HG03139 (cell line): ENCODE measurements at regions not wholly inside any gene's neighbourhood (a gene's known extent, or its start where the extent isn't known, plus 50 kb on each side); places are given as distances from the start of the nearest gene placed in this dataset.

ENCODE experiments used
- ATAC-seq: cut with Tn5 transposase; IDR thresholded peaks from one replicate; pipeline ENCODE4 v1.9.1; 2021; ENCODE audit not compliant: unreplicated experiment

DNA sequence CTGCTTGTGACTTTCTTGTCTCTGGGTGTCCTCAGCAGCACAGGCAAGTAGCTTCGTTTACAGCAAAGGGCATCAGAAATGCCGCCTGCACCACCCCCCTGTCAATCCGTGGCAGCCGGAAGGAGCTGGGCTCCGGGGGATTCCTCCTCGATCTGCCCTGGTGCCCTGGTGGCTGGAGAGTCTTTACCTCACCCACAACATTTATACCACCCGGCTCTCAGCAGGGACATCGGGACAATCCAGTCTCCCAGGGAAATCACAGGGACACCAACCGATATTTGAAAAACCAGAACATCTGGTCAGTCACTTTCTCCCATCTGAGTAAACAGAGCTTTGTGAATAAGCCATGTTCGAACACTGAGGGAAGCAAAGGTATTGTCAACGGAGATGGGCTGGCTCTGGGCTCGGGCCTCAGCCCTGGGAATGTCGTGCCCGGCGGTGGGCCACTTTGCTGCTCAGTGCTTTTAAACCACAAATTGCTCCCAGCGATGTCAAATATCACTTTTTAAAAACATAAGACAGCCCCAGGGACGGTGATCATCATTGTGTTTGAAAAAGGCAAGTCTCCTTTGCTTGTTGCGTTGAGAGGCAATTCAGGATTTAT is 210.0 kb upstream of the SALL3 start:
- no peak for ATAC-seq

DNA sequence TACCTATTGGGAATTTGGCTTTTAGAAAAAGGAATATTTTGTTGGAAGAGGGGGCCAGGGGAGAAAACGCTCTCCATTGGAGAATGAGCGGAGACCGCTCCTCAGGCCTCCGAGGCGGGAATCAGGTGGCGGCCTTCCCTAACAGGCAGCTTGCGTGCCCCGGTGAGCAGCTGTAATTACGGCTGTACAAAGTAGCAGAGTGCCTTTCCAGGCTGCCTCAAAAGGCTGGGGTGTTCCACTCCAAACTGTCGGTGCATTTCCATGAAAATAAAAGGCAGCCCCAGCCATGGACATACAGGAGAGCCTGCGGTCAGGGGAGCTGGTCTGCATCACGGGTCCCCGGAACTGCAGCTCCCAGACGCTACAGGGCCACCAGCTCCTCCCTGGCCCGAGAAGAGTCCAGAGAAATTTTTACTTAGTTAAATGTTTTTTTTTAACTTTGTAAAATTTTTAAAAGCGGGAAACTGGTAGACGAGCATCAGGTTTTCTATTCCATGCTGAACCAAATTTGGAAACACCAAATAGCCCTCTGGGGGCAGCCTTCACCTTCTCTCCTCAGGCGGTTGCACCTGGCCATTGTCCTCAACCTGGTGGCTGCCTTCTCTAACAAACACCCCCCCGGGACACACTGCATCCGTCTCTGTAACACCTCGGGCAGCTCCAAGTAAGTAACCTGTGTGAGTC is 209.3 kb upstream of the SALL3 start:
- ATAC-seq: no peak

DNA sequence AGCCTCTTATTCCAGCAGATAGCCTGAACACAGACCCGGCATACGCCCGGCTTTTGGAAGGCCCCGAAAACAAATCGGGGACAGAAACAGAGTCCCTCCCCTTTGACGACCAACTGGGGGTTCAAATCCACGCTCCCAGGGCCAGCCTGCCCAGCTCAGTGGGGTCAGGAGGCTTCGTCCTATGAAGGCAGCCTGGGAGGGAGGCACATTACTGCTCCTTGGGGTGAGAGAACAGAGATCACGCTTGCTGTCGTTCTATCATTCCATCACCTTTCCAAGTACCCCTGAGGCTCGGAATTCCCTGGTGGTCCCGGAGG is 208.8 kb upstream of the SALL3 start:
- ATAC-seq: no peak

DNA sequence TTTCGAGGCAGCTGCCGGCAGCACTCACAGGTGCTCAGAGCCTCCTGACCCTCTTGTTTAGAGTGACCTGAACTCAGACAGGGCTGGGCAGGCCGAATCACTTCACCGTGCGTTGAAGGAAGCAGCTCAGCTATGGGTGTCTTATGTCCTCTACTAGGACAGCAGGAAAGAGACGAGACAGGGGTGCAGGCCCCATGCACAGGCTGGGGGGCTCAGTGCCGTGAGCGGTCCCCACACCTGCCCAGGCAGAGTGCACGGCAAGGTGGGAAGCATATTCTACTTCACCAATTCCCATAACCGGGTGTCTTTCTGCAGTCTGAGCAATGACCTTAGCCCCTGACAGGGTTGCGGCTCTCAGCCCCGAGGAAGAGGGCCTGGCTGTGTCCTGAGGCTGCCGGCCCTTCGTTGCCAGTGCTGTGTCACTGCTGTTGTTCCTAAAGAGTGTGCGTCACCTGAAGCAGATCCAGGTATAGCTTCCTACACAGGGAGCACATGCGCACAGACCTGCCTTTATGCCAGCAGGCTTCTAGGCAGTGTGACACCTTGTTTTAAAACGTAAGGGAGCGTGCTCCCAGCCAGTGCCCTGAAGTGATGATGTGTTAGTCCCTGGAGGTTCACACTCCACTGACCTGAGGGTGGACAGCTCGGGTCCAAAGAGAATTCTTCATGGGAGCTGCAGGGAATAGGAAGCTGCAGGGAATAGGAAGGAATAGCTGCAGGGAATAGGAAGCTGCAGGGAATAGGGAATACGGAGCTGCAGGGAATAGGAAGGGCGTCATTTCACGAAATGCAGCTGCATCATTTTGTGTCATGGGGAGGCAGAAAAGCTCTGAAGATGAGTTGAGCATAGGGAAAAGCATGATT is 207.9 kb upstream of the SALL3 start:
- no peak for ATAC-seq

DNA sequence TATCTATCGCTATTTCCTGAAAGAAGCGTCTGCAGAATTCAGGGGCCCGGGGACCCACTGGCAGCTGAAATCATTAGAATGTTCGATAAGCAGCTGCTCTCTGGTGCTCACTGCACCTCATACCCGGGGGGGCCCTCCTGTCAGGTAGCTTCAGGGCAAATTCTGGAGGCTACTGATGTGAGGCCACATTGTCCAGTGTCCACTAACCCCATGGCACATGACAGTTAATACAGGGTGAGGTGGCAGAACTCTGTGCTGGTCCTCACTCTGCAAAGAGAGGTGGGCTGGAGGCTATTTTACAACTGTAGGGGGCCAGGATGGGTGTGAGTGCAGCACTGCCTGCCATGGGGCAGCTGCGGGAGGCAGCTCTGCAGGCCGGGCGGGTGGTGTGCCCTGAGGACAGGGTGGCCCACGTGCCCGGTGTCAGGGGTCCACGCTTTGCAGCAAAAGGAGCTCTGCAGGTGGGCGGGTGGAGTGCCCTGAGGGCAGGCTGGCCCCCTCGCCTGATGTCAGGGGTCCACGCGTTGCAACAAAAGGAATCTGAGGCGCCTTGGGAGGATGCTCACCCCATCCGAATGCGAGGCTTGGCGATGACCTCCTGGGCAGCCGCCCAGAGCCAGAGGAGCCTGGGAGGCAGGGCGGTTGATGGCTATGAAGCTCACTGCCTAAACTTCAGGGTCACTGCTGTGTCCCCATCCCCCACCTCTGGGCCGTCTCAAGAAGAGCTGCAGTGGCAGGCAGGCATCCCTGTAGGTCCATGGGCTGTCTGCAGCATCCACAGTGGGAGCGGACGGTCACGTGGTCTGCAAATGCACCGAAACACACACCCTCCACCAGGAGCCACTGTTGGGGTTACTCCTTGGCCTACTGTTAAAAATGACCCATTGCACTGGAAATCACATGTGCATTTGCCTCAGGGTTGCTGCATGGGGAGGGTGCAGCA is 207.0 kb upstream of the SALL3 start:
- ATAC-seq: no peak

DNA sequence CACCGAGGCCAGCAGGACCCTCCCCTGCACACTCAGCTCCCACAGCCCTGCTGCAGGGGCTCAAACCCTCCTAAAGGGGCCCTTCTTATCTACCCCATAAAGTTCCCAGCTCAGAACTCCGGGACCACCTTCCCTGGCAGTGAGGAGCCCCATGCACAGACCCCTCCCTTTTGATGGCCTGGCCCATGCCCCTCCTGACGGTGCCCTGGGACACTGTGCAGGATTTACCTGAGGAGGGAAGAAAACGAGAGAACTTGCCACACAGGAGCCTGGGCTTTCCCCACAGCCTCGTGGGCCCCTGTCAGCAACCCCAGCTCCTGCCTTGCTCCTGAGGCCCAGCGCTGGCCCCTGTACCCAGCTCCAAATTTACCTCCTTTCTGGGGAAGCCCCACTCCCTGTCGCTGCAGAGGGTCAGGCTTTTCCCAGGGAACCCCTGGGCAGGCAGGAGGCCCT is 206.3 kb upstream of the SALL3 start:
- ATAC-seq: no peak

DNA sequence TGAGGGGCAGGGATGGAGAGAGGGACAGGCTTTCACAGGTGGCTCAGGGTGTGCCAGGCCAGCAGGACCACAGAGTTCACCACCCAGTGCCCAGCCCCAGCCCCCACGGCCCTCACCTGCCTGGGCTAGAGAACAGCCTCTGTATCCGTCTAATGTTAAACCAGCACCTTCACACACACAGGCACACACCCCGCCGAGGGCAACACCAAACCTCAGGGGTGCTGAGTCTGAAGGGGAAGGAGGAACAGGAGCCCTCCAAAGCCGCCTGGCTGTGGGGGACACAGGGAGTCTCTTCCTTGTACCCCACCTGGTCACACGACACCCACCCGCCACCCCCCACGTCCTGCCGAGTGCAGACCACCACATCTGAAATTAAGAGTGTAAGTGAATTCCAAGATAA is 205.8 kb upstream of the SALL3 start:
- ATAC-seq: no peak

DNA sequence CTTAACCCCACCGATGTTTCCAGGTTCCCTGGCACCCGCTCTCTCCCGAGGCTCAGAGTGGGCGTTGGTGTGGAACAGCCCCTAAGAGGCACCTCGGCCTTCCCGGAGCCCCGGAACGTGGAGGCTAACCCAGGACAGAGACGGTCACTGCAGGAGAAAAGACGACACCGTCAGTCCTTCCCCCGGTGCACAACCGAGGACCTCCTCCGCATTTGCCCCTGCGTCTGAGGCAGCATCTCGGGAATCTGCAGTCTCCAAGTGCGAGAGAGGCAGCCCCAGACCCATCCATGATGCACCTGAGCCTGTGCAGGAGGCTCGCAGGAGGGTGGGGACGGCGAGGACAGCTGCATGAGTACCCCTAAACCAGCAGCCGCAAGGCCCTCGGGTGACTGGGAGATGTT is 204.9 kb upstream of the SALL3 start:
- ATAC-seq: no peak

DNA sequence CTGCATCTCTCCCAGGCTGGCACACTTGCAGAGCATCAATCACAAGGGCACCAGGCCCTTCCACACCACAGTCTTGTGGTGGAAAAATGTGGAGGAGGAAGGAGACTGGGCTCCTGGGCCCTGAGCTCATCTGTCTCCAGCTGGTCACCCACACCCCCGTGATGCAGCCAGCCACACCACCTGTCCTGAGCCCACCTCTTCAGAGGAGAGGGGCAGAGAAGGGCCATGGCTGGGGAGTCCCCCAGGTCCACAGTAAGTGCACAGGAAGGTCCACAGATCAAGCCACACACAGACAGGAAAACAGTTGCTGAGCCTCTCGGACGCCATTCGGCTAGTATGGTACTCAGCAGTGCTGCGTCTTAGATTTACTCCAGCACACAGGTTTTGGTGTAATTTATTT is 203.5 kb upstream of the SALL3 start:
- no peak for ATAC-seq

DNA sequence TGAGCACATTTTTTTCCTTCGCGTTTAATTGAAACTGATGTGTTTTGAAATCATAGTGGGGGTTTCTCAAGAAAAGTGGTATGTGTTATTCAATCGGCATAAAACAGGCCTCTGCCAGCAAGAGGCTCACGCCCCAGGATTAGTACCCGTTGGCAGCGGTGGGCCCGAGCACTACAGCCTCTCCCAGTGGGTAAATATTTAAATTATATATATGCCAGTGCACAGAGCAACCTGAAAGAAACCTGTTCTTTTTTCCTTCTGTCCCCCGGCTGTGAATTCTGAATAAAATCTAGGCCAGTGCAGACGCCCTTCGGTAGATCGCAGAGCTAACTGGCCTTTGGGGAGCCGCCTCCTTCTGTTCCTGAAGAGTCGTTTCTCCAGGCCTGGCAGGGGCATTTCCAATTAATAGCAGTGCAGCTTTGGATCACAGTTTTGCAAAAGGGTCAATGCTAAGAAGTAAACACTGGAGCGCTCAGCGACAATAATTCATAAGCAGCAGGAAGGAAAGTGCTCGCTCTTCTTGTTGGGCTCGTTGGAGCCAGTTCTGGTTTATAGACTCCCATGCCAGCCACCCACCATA is 202.8 kb upstream of the SALL3 start:
- ATAC-seq: no peak

DNA sequence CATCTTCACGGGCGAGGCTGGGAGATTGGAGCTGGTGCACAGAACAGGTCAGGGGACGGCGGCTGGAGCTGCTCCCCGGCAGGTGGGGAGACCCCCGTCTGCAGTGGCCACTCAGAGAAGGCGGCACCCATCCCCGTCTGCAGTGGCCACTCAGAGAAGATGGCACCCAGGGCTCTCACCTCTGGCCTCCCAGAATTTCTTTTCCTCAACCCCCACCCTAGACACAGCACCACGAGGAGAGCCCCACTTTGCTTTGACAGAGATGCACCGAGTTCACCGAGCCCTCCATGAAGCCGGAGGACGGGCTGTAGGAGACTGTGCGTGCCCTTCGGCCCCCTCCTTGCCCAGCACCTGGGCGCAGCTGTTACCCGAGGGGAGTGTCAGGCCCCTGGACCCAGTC is 201.6 kb upstream of the SALL3 start:
- no peak for ATAC-seq

DNA sequence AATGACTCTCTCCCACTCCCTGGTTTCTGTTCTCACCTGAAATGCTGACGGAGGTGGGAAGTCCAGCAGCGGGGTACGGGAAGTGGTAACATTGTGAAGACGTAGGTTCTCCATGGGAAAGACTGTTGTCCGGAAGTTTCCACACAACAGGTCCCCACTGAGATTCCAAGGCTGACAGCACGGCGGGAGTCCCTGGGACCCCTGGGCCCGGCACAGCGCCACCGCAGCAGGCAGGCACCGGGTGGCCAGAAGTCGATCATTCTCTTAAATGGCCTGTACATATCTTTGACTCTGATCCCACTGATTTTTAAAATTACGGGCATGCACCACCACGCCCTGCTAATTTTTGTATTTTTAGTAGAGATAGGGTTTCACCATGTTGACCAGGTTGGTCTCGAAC is 201.0 kb upstream of the SALL3 start:
- no peak for ATAC-seq

DNA sequence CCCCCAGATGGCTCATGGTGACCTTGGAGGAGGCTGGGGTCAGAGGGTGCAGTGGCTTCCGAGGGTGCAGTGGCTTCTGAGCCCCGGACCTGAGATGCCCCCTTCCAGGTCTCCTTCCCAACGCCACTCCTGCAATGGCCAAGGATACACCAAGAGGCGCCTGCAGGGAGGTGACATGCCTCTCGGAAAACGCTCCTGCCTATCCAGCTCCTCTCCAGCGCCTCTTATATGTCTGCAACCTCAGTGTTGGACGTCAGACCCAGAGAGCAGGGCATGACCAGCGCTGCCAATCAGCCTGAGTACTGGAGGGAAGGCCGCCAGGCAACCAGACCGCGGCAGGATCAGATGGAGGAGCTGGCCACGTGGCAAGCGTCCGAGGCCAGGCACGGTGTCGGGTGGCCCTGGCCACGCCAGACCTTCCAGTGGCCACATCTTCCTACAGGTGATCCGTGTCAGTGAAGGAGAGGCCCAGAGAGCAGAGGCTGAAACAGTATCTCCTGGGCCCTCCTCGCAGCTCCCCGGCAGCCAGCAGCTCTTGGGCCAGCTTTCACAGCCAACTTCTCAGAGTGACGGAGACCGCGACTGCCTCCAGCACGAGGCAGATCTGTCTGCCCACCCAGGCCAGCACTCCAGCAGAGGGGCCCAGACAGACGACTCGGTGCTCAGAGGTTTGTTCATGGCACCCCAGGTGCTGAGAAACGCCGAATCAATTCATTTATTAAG is 199.5 kb upstream of the SALL3 start:
- no peak for ATAC-seq

DNA sequence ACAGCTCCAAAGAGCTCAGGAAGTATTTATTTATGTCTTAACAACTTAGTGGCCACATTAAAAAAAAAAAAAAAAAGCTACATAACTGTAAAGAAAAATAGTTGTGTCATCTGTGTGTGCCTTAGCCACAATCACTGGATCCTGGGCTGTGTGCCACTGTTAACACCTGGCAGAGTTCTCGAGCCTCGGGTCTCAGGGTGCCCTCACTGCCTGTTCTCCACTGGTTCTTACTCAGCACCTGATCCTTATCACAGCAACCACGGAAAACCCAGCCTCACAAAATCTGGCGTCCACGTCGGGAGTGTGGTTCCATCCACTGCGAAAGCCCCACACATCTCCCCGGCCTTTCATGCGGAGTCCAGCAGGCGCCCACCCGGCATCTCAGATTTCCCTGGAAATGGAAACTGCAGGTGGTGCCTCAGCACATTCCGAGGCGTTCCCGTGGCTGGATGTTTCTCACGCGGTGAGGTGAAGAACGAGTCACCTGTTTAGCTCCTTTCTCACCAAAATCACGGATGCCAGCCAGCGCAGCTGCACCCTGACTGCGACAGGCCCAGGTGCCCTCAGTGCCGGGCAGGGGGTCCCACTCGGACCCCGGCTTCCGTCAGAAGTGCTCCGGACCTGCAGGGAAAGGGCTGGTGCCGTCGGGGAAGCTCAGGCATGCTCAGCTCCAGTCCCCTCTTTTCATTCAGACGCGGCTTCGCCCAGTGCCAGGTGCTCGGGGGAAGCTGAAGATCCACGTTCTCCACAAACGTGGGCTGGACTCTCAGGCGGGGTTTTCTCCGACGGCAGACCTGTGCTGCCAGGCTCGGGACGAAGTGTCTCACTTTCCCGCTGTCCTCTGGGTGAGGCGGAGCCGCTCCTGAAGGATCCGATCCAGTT is 198.7 kb upstream of the SALL3 start:
- no peak for ATAC-seq

DNA sequence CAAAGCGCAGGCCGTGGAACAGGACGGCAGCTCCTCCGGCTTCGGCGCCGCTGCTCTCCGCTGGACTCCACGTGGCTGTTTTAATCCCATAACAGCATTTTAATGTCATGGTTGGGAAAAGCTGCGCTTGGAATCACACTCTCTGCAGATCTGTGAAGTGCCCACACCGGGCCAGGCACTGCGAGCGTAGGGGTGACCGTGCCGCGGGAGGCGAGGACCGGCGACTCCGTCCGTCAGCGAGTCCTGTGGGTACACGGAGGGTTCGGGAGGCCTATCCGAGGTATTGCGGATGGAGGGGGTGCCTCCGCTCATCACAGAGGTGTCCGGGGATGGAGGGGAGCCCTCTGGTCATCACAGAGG is 198.0 kb upstream of the SALL3 start:
- ATAC-seq: no peak

DNA sequence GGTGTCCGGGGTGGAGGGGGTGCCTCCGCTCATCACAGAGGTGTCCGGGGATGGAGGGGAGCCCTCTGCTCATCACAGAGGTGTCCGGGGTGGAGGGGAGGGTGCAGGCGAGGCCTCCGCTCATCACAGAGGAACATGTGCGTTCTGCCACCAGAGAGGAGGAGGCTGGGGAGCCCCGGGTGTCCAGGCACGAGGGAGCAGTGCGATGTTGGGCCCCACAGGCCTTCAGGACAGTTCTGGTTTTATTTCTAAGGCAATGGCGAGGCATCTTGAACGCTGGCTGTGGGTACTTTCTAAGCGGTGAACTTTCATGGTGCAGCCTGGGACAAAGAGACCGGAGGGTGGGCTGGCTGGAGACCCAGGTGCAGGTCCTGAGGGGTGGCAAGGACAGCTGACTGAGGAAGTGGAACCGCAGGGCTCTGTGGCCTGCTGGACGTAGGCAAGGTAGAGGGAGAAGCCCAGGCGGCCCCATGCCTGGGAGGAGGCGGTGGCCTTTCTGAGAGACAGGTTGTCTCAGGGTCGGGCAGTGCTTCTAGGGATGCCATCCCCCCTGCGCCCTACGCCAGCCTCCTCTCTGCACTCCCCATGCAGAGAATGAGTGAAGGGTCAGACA is 196.6 kb upstream of the SALL3 start:
- ATAC-seq: no peak

DNA sequence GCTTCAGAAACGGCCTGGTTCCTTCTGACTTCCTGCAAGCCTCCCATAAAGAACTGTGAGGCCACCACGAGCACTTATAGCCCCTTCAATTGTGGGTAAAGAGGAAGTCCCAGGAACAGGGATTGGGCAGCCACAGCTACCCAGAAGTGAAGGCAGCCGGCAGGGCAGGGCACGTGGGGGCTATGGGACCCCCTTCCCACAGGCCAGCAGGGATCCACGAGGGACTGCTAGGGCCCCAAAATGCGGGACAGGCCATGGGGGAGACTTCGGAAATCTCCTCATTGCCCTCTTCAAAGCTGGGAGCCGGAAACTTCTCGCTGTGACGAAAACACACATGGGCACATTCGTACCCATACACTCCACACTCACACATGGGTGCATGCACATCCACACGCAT is 196.1 kb upstream of the SALL3 start:
- ATAC-seq: no peak

DNA sequence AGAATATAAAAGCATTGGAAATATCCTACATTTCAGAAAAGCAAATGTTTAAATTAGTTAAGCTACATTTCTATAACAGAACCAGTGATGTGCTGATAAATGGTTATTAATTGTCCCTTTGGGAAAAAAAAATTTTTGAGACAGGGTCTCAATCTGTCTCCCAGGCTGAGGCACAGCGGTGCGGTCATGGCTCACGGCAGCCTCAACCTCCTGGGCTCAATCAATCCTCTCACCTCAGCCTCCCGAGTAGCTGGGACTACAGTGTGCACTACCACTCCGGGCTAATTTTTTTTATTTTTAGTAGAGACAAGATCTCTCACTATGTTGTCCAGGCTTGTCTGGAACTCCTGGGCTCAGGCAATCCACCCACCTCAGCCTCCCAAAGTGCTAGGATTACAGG is 194.8 kb upstream of the SALL3 start:
- ATAC-seq: no peak

DNA sequence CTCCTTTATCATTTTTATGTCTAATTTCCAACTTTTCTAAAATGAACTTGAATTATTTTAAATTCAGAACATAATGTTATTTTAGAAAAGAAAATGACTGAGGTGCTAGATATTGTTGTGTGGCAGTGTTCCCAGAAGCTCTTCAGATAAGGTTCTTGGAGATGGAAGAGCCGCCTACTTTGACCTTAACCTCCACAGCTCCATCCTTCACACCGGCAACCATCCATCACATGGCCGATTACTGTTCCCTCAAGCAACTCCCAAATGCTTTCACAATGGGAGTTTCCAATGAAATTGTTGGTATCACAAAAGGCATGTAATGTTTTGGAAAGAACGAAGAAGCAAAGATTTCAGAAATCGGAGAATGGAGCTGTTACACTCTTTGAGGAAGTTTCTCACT is 193.9 kb upstream of the SALL3 start:
- no peak for ATAC-seq
